HG03196 (cell line): ENCODE measurements at regions not wholly inside any gene's neighbourhood (a gene's known extent, or its start where the extent isn't known, plus 50 kb on each side); places are given as distances from the start of the nearest gene placed in this dataset.

Experiments used
- ATAC-seq: cut with Tn5 transposase; IDR thresholded peaks from one replicate; pipeline ENCODE4 v1.9.1; 2021; ENCODE audit not compliant: unreplicated experiment

- peak; percentile 69 for ATAC-seq
These were observed 180.3 kb upstream of the GRB10 start for GRCh38 chr7:50962962-50963374.

GRCh38 chr7:50962281-50962883, 179.7 kb upstream of the GRB10 start:
- peak; percentile 21 for ATAC-seq

GRCh38 chr7:50960621-50961310, 178.1 kb upstream of the GRB10 start:
- ATAC-seq: no peak

- no peak for ATAC-seq
These were observed 177.3 kb upstream of the GRB10 start for GRCh38 chr7:50959991-50960390.

- no peak for ATAC-seq
These were observed 176.9 kb upstream of the GRB10 start for GRCh38 chr7:50959560-50959959.

- no peak for ATAC-seq
These were observed 175.2 kb upstream of the GRB10 start for GRCh38 chr7:50957855-50958254.

- ATAC-seq: no peak
These were observed 174.7 kb upstream of the GRB10 start for GRCh38 chr7:50957431-50957830.

GRCh38 chr7:50956522-50957155, 173.9 kb upstream of the GRB10 start:
- ATAC-seq: no peak

GRCh38 chr7:50954716-50955115, 172.0 kb upstream of the GRB10 start:
- ATAC-seq: no peak

- ATAC-seq: no peak
These were observed 171.5 kb upstream of the GRB10 start for GRCh38 chr7:50954245-50954644.

GRCh38 chr7:50953820-50954219, 171.1 kb upstream of the GRB10 start:
- ATAC-seq: no peak

GRCh38 chr7:50953303-50953702, 170.6 kb upstream of the GRB10 start:
- no peak for ATAC-seq

GRCh38 chr7:50952544-50952943, 169.8 kb upstream of the GRB10 start:
- no peak for ATAC-seq

GRCh38 chr7:50952120-50952519, 169.4 kb upstream of the GRB10 start:
- ATAC-seq: no peak

GRCh38 chr7:50943482-50943881, 160.8 kb upstream of the GRB10 start:
- ATAC-seq: no peak

- ATAC-seq: no peak
These were observed 158.8 kb upstream of the GRB10 start for GRCh38 chr7:50941525-50941924.

GRCh38 chr7:50940621-50941020, 157.9 kb upstream of the GRB10 start:
- ATAC-seq: no peak

GRCh38 chr7:50939021-50939420, 156.3 kb upstream of the GRB10 start:
- ATAC-seq: no peak

GRCh38 chr7:50937727-50938126, 155.0 kb upstream of the GRB10 start:
- no peak for ATAC-seq

GRCh38 chr7:50926049-50926448, 143.4 kb upstream of the GRB10 start:
- ATAC-seq: no peak

GRCh38 chr7:50923476-50923875, 140.8 kb upstream of the GRB10 start:
- no peak for ATAC-seq

GRCh38 chr7:50921114-50921813, 138.6 kb upstream of the GRB10 start:
- no peak for ATAC-seq
